ENCODE measurements at regions not wholly inside any gene's neighbourhood (a gene's known extent, or its start where the extent isn't known, plus 50 kb on each side); places are given as distances from the start of the nearest gene placed in this dataset.

- no peak for TF ChIP-seq CTCF (IDR thresholded peaks at IDR 0.05)
- no peak for TF ChIP-seq EP300 (IDR thresholded peaks at IDR 0.05)
- TF ChIP-seq POLR2A (IDR thresholded peaks at IDR 0.05; ENCODE audit: low read depth), result no peak
- TF ChIP-seq POLR2AphosphoS5 (IDR thresholded peaks at IDR 0.05), result no peak
These were observed 313.5 kb downstream of the ICE1 start for GRCh38 chr5:5736007-5736406.
